ENCODE measurements at regions not wholly inside any gene's neighbourhood (a gene's known extent, or its start where the extent isn't known, plus 50 kb on each side); places are given as distances from the start of the nearest gene placed in this dataset.

DNA sequence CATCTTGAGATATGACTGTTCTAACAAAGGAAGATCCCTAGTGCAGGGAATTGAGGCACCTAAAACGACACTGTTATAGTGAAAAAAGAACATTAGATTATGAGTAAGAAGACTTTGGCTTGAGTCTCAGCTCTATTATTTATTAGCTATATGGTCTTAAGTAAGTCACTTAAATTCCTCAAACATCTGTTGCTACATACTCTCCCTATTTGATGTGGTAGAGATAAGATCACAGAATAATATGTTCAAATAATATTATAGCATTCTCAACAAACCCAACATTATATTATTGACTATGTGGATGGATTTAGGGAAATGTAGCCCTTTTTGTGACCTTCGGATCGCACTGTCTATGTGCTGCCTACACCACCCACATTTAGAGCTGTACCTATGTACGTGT, 136.9 kb downstream of the P2RY1 start:
- TF ChIP-seq, protein P1, sequence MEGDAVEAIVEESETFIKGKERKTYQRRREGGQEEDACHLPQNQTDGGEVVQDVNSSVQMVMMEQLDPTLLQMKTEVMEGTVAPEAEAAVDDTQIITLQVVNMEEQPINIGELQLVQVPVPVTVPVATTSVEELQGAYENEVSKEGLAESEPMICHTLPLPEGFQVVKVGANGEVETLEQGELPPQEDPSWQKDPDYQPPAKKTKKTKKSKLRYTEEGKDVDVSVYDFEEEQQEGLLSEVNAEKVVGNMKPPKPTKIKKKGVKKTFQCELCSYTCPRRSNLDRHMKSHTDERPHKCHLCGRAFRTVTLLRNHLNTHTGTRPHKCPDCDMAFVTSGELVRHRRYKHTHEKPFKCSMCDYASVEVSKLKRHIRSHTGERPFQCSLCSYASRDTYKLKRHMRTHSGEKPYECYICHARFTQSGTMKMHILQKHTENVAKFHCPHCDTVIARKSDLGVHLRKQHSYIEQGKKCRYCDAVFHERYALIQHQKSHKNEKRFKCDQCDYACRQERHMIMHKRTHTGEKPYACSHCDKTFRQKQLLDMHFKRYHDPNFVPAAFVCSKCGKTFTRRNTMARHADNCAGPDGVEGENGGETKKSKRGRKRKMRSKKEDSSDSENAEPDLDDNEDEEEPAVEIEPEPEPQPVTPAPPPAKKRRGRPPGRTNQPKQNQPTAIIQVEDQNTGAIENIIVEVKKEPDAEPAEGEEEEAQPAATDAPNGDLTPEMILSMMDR (IDR thresholded peaks at IDR 0.05; ENCODE audit: low read length), result no peak
- no peak for TF ChIP-seq EZH2 (optimal IDR thresholded peaks at IDR 0.05; ENCODE audit: low read depth, low read length)
- no peak for TF ChIP-seq EZH2phosphoT487 (IDR thresholded peaks at IDR 0.05; ENCODE audit: low read length)

Data from MM.1S (cell line).